C4-2B (cell line): ENCODE measurements at regions not wholly inside any gene's neighbourhood (a gene's known extent, or its start where the extent isn't known, plus 50 kb on each side); places are given as distances from the start of the nearest gene placed in this dataset.

Experiments used
- ZFX ChIP-seq: fragments of 450-650 bp; IDR thresholded peaks from 2 replicates; pipeline ENCODE4 v1.6.1; 2017
- TF ChIP-seq, protein P1 (sequence below): fragments of 450-650 bp; conservative IDR thresholded peaks from 2 replicates; pipeline ENCODE4 v1.5.1; 2017; ENCODE audit warnings: mild to moderate bottlenecking

DNA sequence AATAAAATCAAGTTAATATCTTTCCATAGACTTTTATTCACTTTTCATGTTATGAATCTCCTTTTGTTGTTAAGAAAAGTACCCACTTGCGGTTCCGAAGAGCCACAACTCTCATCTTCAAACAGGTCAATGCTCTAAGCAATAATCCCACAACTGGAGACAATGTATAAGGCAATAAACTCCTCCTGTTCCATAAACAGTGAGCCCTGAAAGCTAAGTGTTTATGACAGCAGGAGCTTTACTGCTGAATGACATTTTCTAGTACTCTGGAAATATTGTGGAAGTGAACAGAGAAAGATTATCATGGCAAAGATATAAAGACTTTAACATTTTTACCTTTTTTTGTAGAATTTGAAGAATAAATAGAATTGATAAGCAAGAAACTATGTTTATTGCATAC lies 213.5 kb upstream of the MBL2 start:
- TF ChIP-seq, protein P1, sequence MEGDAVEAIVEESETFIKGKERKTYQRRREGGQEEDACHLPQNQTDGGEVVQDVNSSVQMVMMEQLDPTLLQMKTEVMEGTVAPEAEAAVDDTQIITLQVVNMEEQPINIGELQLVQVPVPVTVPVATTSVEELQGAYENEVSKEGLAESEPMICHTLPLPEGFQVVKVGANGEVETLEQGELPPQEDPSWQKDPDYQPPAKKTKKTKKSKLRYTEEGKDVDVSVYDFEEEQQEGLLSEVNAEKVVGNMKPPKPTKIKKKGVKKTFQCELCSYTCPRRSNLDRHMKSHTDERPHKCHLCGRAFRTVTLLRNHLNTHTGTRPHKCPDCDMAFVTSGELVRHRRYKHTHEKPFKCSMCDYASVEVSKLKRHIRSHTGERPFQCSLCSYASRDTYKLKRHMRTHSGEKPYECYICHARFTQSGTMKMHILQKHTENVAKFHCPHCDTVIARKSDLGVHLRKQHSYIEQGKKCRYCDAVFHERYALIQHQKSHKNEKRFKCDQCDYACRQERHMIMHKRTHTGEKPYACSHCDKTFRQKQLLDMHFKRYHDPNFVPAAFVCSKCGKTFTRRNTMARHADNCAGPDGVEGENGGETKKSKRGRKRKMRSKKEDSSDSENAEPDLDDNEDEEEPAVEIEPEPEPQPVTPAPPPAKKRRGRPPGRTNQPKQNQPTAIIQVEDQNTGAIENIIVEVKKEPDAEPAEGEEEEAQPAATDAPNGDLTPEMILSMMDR = no peak
- TF ChIP-seq ZFX = no peak
